PFSK-1 (cell line): ENCODE measurements at regions not wholly inside any gene's neighbourhood (a gene's known extent, or its start where the extent isn't known, plus 50 kb on each side); places are given as distances from the start of the nearest gene placed in this dataset.

Experiments
- FOXP2 ChIP-seq: optimal IDR thresholded peaks from 2 replicates; pipeline ENCODE3; 2011; ENCODE audit warnings: borderline replicate concordance, control low read depth, inconsistent platforms; ENCODE audit not compliant: insufficient read depth; ENCODE audit errors: extremely low read length, extremely low read depth
- POLR2AphosphoS5 ChIP-seq: IDR thresholded peaks from 2 replicates; pipeline ENCODE4 v1.6.1; 2012; ENCODE audit warnings: low read depth, mild to moderate bottlenecking, control low read depth, low read length, moderate library complexity
- SIN3A ChIP-seq: IDR thresholded peaks from 2 replicates; pipeline ENCODE4 v1.6.1; 2012; ENCODE audit warnings: mild to moderate bottlenecking, low read length, moderate library complexity, borderline replicate concordance; ENCODE audit not compliant: insufficient read depth
- TAF1 ChIP-seq: IDR thresholded peaks from 2 replicates; pipeline ENCODE4 v1.6.1; 2012; ENCODE audit warnings: low read length, control low read depth, borderline replicate concordance; ENCODE audit not compliant: insufficient read depth
- TF ChIP-seq, protein P1 (sequence below), 2 experiments: IDR thresholded peaks; 2 replicates each; pipeline versions ENCODE4 v1.6.1 to v1.8.0; 2011 to 2012; ENCODE audit warnings: low read depth in 2 of 2, low read length in 2 of 2, control low read depth in 1 of 2, inconsistent platforms in 1 of 2, mild to moderate bottlenecking in 1 of 2, moderate library complexity in 1 of 2; ENCODE audit not compliant: insufficient read depth in 1 of 2

DNA sequence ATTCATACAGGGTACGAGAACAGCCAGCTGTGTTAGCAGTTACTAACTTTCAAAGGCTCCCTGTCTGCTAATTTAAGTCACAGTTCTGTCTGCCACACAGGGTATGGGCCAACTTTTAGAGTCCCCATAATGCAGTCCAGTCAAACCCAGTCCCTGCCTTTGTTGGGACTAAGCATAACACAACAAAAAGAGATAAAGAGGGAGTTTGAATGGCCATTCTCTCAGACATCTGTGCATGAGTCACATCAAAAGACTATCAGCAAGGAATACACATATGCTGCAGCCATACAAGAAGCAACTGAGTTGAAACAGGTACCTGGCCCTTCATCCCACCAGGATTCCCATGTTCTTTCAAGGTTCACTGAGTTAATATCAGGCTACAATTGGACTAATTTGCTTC is 744.5 kb upstream of the C9orf72 start:
- TF ChIP-seq, protein P1, sequence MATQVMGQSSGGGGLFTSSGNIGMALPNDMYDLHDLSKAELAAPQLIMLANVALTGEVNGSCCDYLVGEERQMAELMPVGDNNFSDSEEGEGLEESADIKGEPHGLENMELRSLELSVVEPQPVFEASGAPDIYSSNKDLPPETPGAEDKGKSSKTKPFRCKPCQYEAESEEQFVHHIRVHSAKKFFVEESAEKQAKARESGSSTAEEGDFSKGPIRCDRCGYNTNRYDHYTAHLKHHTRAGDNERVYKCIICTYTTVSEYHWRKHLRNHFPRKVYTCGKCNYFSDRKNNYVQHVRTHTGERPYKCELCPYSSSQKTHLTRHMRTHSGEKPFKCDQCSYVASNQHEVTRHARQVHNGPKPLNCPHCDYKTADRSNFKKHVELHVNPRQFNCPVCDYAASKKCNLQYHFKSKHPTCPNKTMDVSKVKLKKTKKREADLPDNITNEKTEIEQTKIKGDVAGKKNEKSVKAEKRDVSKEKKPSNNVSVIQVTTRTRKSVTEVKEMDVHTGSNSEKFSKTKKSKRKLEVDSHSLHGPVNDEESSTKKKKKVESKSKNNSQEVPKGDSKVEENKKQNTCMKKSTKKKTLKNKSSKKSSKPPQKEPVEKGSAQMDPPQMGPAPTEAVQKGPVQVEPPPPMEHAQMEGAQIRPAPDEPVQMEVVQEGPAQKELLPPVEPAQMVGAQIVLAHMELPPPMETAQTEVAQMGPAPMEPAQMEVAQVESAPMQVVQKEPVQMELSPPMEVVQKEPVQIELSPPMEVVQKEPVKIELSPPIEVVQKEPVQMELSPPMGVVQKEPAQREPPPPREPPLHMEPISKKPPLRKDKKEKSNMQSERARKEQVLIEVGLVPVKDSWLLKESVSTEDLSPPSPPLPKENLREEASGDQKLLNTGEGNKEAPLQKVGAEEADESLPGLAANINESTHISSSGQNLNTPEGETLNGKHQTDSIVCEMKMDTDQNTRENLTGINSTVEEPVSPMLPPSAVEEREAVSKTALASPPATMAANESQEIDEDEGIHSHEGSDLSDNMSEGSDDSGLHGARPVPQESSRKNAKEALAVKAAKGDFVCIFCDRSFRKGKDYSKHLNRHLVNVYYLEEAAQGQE (IDR thresholded peaks at IDR 0.05; ENCODE audit: insufficient read depth in 1 of 2, low read depth in 2 of 2, low read length in 2 of 2): no peak
- TF ChIP-seq TAF1 (no peak), FOXP2 (no peak), POLR2AphosphoS5 (no peak), SIN3A (no peak)

DNA sequence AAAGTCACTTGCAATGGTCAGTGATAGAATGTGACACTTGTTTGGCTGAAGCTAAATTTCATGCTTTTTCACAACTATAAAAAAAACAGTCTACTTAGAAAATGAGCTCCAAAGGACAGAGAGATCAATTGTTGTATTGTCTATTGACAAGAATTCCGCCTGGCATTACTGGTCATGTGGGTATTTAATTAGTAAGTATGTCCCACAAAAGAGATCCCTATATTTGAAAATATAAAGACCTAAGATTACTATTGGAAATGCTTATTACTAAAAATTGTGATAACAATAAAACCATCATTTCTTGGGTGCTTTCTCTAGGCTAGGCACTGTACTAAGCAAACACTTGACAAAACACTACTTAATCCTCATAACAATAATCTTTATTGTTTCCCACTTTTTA is 745.2 kb upstream of the C9orf72 start:
- TF ChIP-seq SIN3A (no peak), TAF1 (no peak), FOXP2 (no peak), POLR2AphosphoS5 (no peak)
- TF ChIP-seq, protein P1 (IDR thresholded peaks at IDR 0.05; ENCODE audit: insufficient read depth in 1 of 2, low read depth in 2 of 2, low read length in 2 of 2): no peak

DNA sequence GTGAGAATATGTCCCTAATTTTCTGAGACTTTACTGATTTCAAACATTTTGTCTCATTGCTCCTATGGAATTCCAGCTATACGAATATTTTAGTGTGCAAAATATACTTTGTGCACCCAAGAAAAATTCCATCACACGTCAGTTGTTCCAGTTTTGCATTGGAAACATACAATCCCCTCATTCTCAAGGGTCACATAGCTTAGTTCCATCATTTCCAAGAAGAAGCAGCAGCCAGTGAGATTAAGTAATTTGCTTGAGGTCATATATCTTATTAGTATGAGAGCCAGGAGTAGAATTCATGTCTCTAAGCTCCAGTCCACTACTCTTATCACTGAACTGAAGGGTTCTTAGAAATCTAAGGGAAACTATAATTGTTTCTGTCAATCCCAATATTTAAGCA is 746.7 kb upstream of the C9orf72 start:
- TF ChIP-seq, protein P1 (IDR thresholded peaks at IDR 0.05; ENCODE audit: insufficient read depth in 1 of 2, low read depth in 2 of 2, low read length in 2 of 2): no peak
- TF ChIP-seq FOXP2: no peak

DNA sequence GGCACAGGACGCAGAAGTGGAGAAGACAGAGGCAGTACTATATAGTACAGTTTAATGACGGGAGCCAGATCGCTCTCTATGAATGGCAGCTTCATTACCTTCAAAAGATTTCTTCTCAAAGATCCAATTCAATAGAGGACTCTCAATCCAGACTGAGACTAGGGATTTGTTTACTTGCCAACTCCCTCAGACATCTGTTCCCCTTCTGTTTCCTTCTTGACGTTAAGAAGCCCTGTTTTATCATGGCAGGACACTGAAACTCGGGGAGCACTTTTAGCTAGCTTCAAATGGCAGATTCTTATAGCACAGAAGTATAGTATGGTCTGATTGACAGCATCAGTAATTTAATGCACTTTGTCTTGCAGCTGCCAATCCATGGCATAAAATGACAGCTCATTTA is 747.3 kb upstream of the C9orf72 start:
- TF ChIP-seq, protein P1 (IDR thresholded peaks at IDR 0.05; ENCODE audit: insufficient read depth in 1 of 2, low read depth in 2 of 2, low read length in 2 of 2): no peak
- TF ChIP-seq FOXP2: no peak
- TF ChIP-seq TAF1: no peak
- no peak for TF ChIP-seq POLR2AphosphoS5
- no peak for TF ChIP-seq SIN3A

DNA sequence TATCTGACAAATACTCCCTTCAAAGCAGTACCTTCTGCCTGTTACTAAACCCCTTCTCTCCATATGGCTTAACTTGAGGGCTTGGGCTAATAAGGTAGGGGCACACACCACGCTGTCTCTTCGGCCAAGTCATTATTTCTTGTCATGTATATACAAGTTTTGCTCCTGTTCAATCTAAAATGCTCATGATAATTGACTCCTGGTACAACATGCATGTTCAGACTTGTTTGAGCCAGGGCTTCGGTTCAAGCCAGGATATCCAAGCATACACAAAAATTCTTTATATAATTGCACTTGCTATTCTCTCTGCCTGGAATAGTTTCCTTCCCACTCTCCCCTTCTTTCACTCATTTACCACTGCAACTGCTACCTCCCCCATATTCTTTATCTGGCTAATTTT is 756.0 kb upstream of the C9orf72 start:
- TF ChIP-seq POLR2AphosphoS5 (no peak), TAF1 (no peak), FOXP2 (no peak), SIN3A (no peak)
- TF ChIP-seq, protein P1 (IDR thresholded peaks at IDR 0.05; ENCODE audit: insufficient read depth in 1 of 2, low read depth in 2 of 2, low read length in 2 of 2): no peak
